ENCODE measurements at regions not wholly inside any gene's neighbourhood (a gene's known extent, or its start where the extent isn't known, plus 50 kb on each side); places are given as distances from the start of the nearest gene placed in this dataset.

GRCh38 chr12:114190971-114191370 is 215.0 kb downstream of the TBX5 start:
- TF ChIP-seq CTCF (IDR thresholded peaks at IDR 0.05) (no peak), POLR2A (IDR thresholded peaks at IDR 0.05) (no peak)

Data from lower leg skin (tissue), 3 donors.